ENCODE measurements at regions not wholly inside any gene's neighbourhood (a gene's known extent, or its start where the extent isn't known, plus 50 kb on each side); places are given as distances from the start of the nearest gene placed in this dataset.
"Not testable (repeated sequence)": the region's sequence is repeated elsewhere in the genome, so short reads cannot be mapped to it uniquely, and the experiment has no call there.

GRCh38 chr7:3158341-3158760 lies 114.7 kb upstream of the CARD11 start:
- no peaks in the 10 kb centered on the region for H3K27me3 ChIP-seq (ENCODE audit: control insufficient read depth in 1 of 2, insufficient read depth in 2 of 2, low read length in 2 of 2)
- no peak overlapping the region for H3K4me3 ChIP-seq (ENCODE audit: low read depth in 1 of 2, low read length in 2 of 2)
- H3K36me3 ChIP-seq (ENCODE audit: control insufficient read depth in 2 of 2, insufficient read depth in 2 of 2, low read length in 1 of 2), result no peaks in the 10 kb centered on the region
- 81 to 84% methylated on average over 11 of the region's 11 CpGs for WGBS, 2 donors
- H3K9me3 ChIP-seq (ENCODE audit: control insufficient read depth in 2 of 2, insufficient read depth in 1 of 2, low read depth in 1 of 2, low read length in 1 of 2), result peaks cover 0 to 2% of the 10 kb centered on the region in 2 donors
- no peak overlapping the region for H3K27ac ChIP-seq (ENCODE audit: low read depth in 2 of 2, low read length in 1 of 2)
- H3K4me1 ChIP-seq (ENCODE audit: control insufficient read depth in 2 of 2, insufficient read depth in 2 of 2, low read length in 1 of 2), result no peaks in the 10 kb centered on the region

- no peaks in the 10 kb centered on the region for H3K36me3 ChIP-seq (ENCODE audit: control insufficient read depth in 2 of 2, insufficient read depth in 2 of 2, low read length in 1 of 2)
- 79 to 81% methylated on average over 4 of the region's 4 CpGs for WGBS, 2 donors
- H3K4me3 ChIP-seq (ENCODE audit: low read depth in 1 of 2, low read length in 2 of 2), result no peak overlapping the region
- H3K4me1 ChIP-seq (ENCODE audit: control insufficient read depth in 2 of 2, insufficient read depth in 2 of 2, low read length in 1 of 2), result no peaks in the 10 kb centered on the region
- no peaks in the 10 kb centered on the region for H3K27me3 ChIP-seq (ENCODE audit: control insufficient read depth in 1 of 2, insufficient read depth in 2 of 2, low read length in 2 of 2)
- H3K9me3 ChIP-seq (ENCODE audit: control insufficient read depth in 2 of 2, insufficient read depth in 1 of 2, low read depth in 1 of 2, low read length in 1 of 2), result peaks cover 0 to 2% of the 10 kb centered on the region in 2 donors
- no peak overlapping the region for H3K27ac ChIP-seq (ENCODE audit: low read depth in 2 of 2, low read length in 1 of 2)
These were observed 115.4 kb upstream of the CARD11 start for GRCh38 chr7:3159039-3159438.

GRCh38 chr7:3159445-3159844 lies 115.8 kb upstream of the CARD11 start:
- Histone ChIP-seq H3K36me3 (ENCODE audit: control insufficient read depth in 2 of 2, insufficient read depth in 2 of 2, low read length in 1 of 2) (no peaks in the 10 kb centered on the region), H3K9me3 (ENCODE audit: control insufficient read depth in 2 of 2, insufficient read depth in 1 of 2, low read depth in 1 of 2, low read length in 1 of 2) (peaks cover 0 to 2% of the 10 kb centered on the region in 2 donors), H3K4me1 (ENCODE audit: control insufficient read depth in 2 of 2, insufficient read depth in 2 of 2, low read length in 1 of 2) (no peaks in the 10 kb centered on the region), H3K27ac (ENCODE audit: low read depth in 2 of 2, low read length in 1 of 2) (no peak overlapping the region), H3K27me3 (ENCODE audit: control insufficient read depth in 1 of 2, insufficient read depth in 2 of 2, low read length in 2 of 2) (no peaks in the 10 kb centered on the region), H3K4me3 (ENCODE audit: low read depth in 1 of 2, low read length in 2 of 2) (no peak overlapping the region)
- 50 to 78% methylated on average over 3 of the region's 3 CpGs for WGBS, 2 donors

GRCh38 chr7:3159926-3160325 lies 116.3 kb upstream of the CARD11 start:
- H3K4me3 ChIP-seq (ENCODE audit: low read depth in 1 of 2, low read length in 2 of 2); H3K27me3 ChIP-seq (ENCODE audit: control insufficient read depth in 1 of 2, insufficient read depth in 2 of 2, low read length in 2 of 2); H3K9me3 ChIP-seq (ENCODE audit: control insufficient read depth in 2 of 2, insufficient read depth in 1 of 2, low read depth in 1 of 2, low read length in 1 of 2); H3K27ac ChIP-seq (ENCODE audit: low read depth in 2 of 2, low read length in 1 of 2); H3K4me1 ChIP-seq (ENCODE audit: control insufficient read depth in 2 of 2, insufficient read depth in 2 of 2, low read length in 1 of 2); H3K36me3 ChIP-seq (ENCODE audit: control insufficient read depth in 2 of 2, insufficient read depth in 2 of 2, low read length in 1 of 2): not testable (repeated sequence)
- 68 to 79% methylated on average over 5 of the region's 5 CpGs for WGBS, 2 donors

- H3K27ac ChIP-seq (ENCODE audit: low read depth in 2 of 2, low read length in 1 of 2), result no peak overlapping the region
- 80 to 90% methylated on average over 2 of the region's 2 CpGs for WGBS, 2 donors
These were observed 118.6 kb upstream of the CARD11 start for GRCh38 chr7:3162289-3162688.

GRCh38 chr7:3162798-3163197 lies 119.1 kb upstream of the CARD11 start:
- WGBS, 2 donors, result 77 to 92% methylated on average over 4 of the region's 4 CpGs
- not testable (repeated sequence) for H3K36me3 ChIP-seq (ENCODE audit: control insufficient read depth in 2 of 2, insufficient read depth in 2 of 2, low read length in 1 of 2); H3K27me3 ChIP-seq (ENCODE audit: control insufficient read depth in 1 of 2, insufficient read depth in 2 of 2, low read length in 2 of 2); H3K4me3 ChIP-seq (ENCODE audit: low read depth in 1 of 2, low read length in 2 of 2); H3K4me1 ChIP-seq (ENCODE audit: control insufficient read depth in 2 of 2, insufficient read depth in 2 of 2, low read length in 1 of 2); H3K9me3 ChIP-seq (ENCODE audit: control insufficient read depth in 2 of 2, insufficient read depth in 1 of 2, low read depth in 1 of 2, low read length in 1 of 2); H3K27ac ChIP-seq (ENCODE audit: low read depth in 2 of 2, low read length in 1 of 2)

More at GRCh38 chr7:3162289-3162688, 118.6 kb upstream of the CARD11 start:
- H3K4me1 ChIP-seq (ENCODE audit: control insufficient read depth in 2 of 2, insufficient read depth in 2 of 2, low read length in 1 of 2), result no peaks in the 10 kb centered on the region
- peaks cover 0 to 2% of the 10 kb centered on the region in 2 donors for H3K9me3 ChIP-seq (ENCODE audit: control insufficient read depth in 2 of 2, insufficient read depth in 1 of 2, low read depth in 1 of 2, low read length in 1 of 2)
- H3K36me3 ChIP-seq (ENCODE audit: control insufficient read depth in 2 of 2, insufficient read depth in 2 of 2, low read length in 1 of 2), result no peaks in the 10 kb centered on the region
- no peak overlapping the region for H3K4me3 ChIP-seq (ENCODE audit: low read depth in 1 of 2, low read length in 2 of 2)
- no peaks in the 10 kb centered on the region for H3K27me3 ChIP-seq (ENCODE audit: control insufficient read depth in 1 of 2, insufficient read depth in 2 of 2, low read length in 2 of 2)

- no peaks in the 10 kb centered on the region for H3K36me3 ChIP-seq (ENCODE audit: control insufficient read depth in 2 of 2, insufficient read depth in 2 of 2, low read length in 1 of 2)
- no peak overlapping the region for H3K27ac ChIP-seq (ENCODE audit: low read depth in 2 of 2, low read length in 1 of 2)
- WGBS, 2 donors, result 38 to 52% methylated on average over 10 of the region's 10 CpGs
- peaks cover 0 to 2% of the 10 kb centered on the region in 2 donors for H3K9me3 ChIP-seq (ENCODE audit: control insufficient read depth in 2 of 2, insufficient read depth in 1 of 2, low read depth in 1 of 2, low read length in 1 of 2)
- H3K4me3 ChIP-seq (ENCODE audit: low read depth in 1 of 2, low read length in 2 of 2), result no peak overlapping the region
- H3K27me3 ChIP-seq (ENCODE audit: control insufficient read depth in 1 of 2, insufficient read depth in 2 of 2, low read length in 2 of 2), result no peaks in the 10 kb centered on the region
- H3K4me1 ChIP-seq (ENCODE audit: control insufficient read depth in 2 of 2, insufficient read depth in 2 of 2, low read length in 1 of 2), result no peaks in the 10 kb centered on the region
These were observed 120.7 kb upstream of the CARD11 start for GRCh38 chr7:3164380-3164792.

- Histone ChIP-seq H3K27ac (ENCODE audit: low read depth in 2 of 2, low read length in 1 of 2) (no peak overlapping the region), H3K4me1 (ENCODE audit: control insufficient read depth in 2 of 2, insufficient read depth in 2 of 2, low read length in 1 of 2) (no peaks in the 10 kb centered on the region), H3K27me3 (ENCODE audit: control insufficient read depth in 1 of 2, insufficient read depth in 2 of 2, low read length in 2 of 2) (no peaks in the 10 kb centered on the region), H3K9me3 (ENCODE audit: control insufficient read depth in 2 of 2, insufficient read depth in 1 of 2, low read depth in 1 of 2, low read length in 1 of 2) (peaks cover 0 to 2% of the 10 kb centered on the region in 2 donors), H3K36me3 (ENCODE audit: control insufficient read depth in 2 of 2, insufficient read depth in 2 of 2, low read length in 1 of 2) (no peaks in the 10 kb centered on the region), H3K4me3 (ENCODE audit: low read depth in 1 of 2, low read length in 2 of 2) (no peak overlapping the region)
- WGBS, 2 donors, result 71 to 82% methylated on average over 21 of the region's 21 CpGs
These were observed 122.3 kb upstream of the CARD11 start for GRCh38 chr7:3165681-3166580.

GRCh38 chr7:3167551-3167950 lies 123.9 kb upstream of the CARD11 start:
- no peaks in the 10 kb centered on the region for H3K27me3 ChIP-seq (ENCODE audit: control insufficient read depth in 1 of 2, insufficient read depth in 2 of 2, low read length in 2 of 2)

GRCh38 chr7:3168370-3168769 lies 124.7 kb upstream of the CARD11 start:
- 86 to 87% methylated on average over 12 of the region's 12 CpGs for WGBS, 2 donors
- Histone ChIP-seq H3K9me3 (ENCODE audit: control insufficient read depth in 2 of 2, insufficient read depth in 1 of 2, low read depth in 1 of 2, low read length in 1 of 2) (peaks cover 0 to 2% of the 10 kb centered on the region in 2 donors), H3K4me3 (ENCODE audit: low read depth in 1 of 2, low read length in 2 of 2) (no peak overlapping the region), H3K27me3 (ENCODE audit: control insufficient read depth in 1 of 2, insufficient read depth in 2 of 2, low read length in 2 of 2) (no peaks in the 10 kb centered on the region), H3K4me1 (ENCODE audit: control insufficient read depth in 2 of 2, insufficient read depth in 2 of 2, low read length in 1 of 2) (no peaks in the 10 kb centered on the region), H3K36me3 (ENCODE audit: control insufficient read depth in 2 of 2, insufficient read depth in 2 of 2, low read length in 1 of 2) (no peaks in the 10 kb centered on the region), H3K27ac (ENCODE audit: low read depth in 2 of 2, low read length in 1 of 2) (no peak overlapping the region)

More at GRCh38 chr7:3167551-3167950, 123.9 kb upstream of the CARD11 start:
- H3K27ac ChIP-seq (ENCODE audit: low read depth in 2 of 2, low read length in 1 of 2), result no peak overlapping the region
- no peak overlapping the region for H3K4me3 ChIP-seq (ENCODE audit: low read depth in 1 of 2, low read length in 2 of 2)
- H3K4me1 ChIP-seq (ENCODE audit: control insufficient read depth in 2 of 2, insufficient read depth in 2 of 2, low read length in 1 of 2), result no peaks in the 10 kb centered on the region
- 78 to 82% methylated on average over 5 of the region's 5 CpGs for WGBS, 2 donors
- H3K9me3 ChIP-seq (ENCODE audit: control insufficient read depth in 2 of 2, insufficient read depth in 1 of 2, low read depth in 1 of 2, low read length in 1 of 2), result peaks cover 0 to 4% of the 10 kb centered on the region in 2 donors
- H3K36me3 ChIP-seq (ENCODE audit: control insufficient read depth in 2 of 2, insufficient read depth in 2 of 2, low read length in 1 of 2), result no peaks in the 10 kb centered on the region

Measured in esophagus (tissue), 2 donors.